ENCODE measurements at regions not wholly inside any gene's neighbourhood (a gene's known extent, or its start where the extent isn't known, plus 50 kb on each side); places are given as distances from the start of the nearest gene placed in this dataset.

DNA sequence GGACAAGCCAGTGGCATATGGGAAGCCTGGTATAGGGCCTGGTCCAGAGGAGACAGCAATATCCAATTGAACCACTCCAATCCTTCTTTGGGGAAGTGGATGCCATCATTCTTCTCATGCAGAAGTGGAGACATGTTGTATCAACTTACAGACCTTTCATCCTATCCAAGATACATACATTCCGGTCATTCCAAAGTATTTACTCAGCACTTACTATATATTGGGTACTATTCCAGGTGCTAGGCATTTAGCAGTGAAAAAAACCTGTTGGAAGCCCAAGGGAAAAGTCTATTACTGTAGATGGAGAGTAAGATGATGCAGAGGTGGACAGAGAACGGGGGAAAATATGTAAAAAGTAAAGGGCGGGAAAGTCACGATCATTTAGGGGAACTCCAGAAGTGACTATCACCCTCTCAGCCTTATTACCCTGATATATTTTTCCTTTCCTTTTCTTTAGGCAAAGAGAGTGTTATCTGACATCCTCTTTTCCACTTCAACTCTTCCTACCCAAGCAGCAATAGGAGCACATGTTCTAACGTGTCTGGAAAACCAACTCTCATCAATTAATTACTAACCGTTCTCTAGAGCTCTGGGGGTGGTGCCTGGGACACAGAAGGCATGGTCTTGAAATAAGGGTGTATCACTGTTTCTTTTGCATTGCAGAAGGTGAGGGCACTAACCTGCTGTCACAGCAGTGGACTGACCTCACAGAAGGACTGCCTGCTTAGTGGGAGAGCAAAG, 210.1 kb upstream of the MAF start:
- DNase-seq (ENCODE audit: extremely low read depth, low read depth) = no peak

DNA sequence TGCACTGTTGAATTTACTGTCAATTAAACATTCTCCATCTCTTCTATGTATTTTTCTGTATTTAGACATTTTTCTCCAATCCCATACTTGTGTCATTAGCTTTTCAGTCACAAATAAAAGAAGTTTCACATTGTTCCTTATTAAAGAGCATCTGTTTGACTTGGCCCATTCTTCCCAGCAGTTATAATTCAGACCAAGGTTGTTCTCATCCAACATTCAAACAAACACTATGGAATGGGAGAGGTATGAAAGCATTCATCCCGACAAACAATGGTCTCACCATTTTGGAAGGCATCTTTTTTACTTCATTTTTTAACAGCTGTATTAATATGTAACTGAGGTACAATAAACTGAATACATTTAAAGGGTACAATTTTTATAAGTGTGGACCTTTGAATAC, 208.8 kb upstream of the MAF start:
- no peak for DNase-seq (ENCODE audit: extremely low read depth, low read depth)
- TF ChIP-seq, protein P1, sequence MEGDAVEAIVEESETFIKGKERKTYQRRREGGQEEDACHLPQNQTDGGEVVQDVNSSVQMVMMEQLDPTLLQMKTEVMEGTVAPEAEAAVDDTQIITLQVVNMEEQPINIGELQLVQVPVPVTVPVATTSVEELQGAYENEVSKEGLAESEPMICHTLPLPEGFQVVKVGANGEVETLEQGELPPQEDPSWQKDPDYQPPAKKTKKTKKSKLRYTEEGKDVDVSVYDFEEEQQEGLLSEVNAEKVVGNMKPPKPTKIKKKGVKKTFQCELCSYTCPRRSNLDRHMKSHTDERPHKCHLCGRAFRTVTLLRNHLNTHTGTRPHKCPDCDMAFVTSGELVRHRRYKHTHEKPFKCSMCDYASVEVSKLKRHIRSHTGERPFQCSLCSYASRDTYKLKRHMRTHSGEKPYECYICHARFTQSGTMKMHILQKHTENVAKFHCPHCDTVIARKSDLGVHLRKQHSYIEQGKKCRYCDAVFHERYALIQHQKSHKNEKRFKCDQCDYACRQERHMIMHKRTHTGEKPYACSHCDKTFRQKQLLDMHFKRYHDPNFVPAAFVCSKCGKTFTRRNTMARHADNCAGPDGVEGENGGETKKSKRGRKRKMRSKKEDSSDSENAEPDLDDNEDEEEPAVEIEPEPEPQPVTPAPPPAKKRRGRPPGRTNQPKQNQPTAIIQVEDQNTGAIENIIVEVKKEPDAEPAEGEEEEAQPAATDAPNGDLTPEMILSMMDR (IDR thresholded peaks at IDR 0.05; ENCODE audit: low read depth, low read length) = no peak

More for the DNA sequence above, 210.1 kb upstream of the MAF start:
- TF ChIP-seq, protein P1 (IDR thresholded peaks at IDR 0.05; ENCODE audit: low read depth, low read length) = no peak

- TF ChIP-seq, protein P1 (IDR thresholded peaks at IDR 0.05; ENCODE audit: low read depth, low read length) = no peak
- DNase-seq (ENCODE audit: extremely low read depth, low read depth) = no peak
Measured at GRCh38 chr16:79808731-79809130, 208.2 kb upstream of the MAF start.

GRCh38 chr16:79806757-79807156, 206.2 kb upstream of the MAF start:
- TF ChIP-seq, protein P1 (IDR thresholded peaks at IDR 0.05; ENCODE audit: low read depth, low read length) = no peak
- DNase-seq (ENCODE audit: extremely low read depth, low read depth) = no peak

- TF ChIP-seq, protein P1 (IDR thresholded peaks at IDR 0.05; ENCODE audit: low read depth, low read length) = no peak
- DNase-seq (ENCODE audit: extremely low read depth, low read depth) = no peak
Measured at GRCh38 chr16:79805621-79806020, 205.1 kb upstream of the MAF start.

DNA sequence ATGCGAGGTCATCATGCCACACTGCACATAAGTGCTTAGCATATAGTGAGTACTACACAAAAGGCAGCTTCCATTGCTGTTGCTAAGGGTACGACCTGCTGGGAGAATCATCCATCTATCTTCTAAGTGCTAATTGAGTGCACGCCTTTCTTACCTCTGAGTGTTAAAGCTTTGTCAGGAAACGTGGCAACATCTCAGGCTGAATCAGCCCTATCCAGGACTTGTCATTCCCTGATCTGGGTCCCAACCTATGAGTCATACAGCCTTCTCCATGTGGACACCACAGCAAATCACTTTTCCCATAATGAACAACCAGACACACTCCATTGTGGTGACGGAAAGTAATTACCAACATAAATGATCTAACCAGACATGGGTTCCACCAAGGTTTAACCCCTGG, 201.1 kb upstream of the MAF start:
- TF ChIP-seq, protein P1 (IDR thresholded peaks at IDR 0.05; ENCODE audit: low read depth, low read length) = no peak
- DNase-seq (ENCODE audit: extremely low read depth, low read depth) = no peak

GRCh38 chr16:79800016-79800608, 199.6 kb upstream of the MAF start:
- TF ChIP-seq, protein P1 (IDR thresholded peaks at IDR 0.05; ENCODE audit: low read depth, low read length) = no peak
- no peak for DNase-seq (ENCODE audit: extremely low read depth, low read depth)
